HepG2 (cell line): ENCODE measurements at regions not wholly inside any gene's neighbourhood (a gene's known extent, or its start where the extent isn't known, plus 50 kb on each side); places are given as distances from the start of the nearest gene placed in this dataset.
"Not testable (repeated sequence)": the region's sequence is repeated elsewhere in the genome, so short reads cannot be mapped to it uniquely, and the experiment has no call there.

ENCODE experiments used
- SMC3 ChIP-seq: IDR thresholded peaks from 2 replicates; pipeline ENCODE4 v1.6.1; 2011; ENCODE audit warnings: low read length, improper control_type of control experiment
- ZFP1 ChIP-seq: IDR thresholded peaks from 2 replicates; pipeline ENCODE4 v1.6.1; 2016

DNA sequence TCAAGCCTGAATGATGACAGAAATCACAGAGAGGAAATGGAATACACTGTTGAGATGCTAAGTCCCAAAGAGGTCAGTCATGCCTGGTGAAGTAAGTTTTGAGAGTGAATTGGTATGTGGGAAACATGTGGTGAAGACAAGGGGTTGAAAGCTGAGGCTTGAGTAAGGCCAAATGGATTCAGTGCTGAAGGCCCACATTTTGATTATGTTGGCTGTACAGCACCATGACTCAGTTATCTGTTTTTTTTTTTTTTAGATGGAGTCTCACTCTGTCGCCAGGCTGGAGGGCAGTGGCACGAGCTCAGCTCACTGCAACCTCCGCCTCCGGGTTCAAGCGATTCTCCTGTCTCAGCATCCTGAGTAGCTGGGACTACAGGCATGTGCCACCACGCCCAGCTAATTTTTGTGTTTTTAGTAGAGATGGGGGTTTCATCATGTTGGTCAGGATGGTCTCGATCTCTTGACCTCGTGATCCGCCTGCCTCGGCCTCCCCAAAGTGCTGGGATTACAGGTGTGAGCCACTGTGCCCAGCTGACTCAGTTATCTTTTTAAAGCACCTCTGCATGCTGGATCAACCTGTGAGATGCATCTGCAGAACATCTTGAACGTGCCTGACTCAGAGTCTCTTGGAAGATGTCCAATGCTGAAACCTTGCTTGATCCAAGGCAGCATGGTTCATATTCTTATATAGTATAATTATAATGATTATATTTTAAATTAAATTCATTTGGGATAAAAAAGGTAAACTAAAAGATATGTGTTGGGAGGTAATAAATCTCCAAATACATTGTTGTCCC lies 829.8 kb downstream of the TNS3 start:
- TF ChIP-seq SMC3; ZFP1 (CRISPR knock-in tag): not testable (repeated sequence)
